Kidney (tissue), 13 donors: ENCODE measurements at regions not wholly inside any gene's neighbourhood (a gene's known extent, or its start where the extent isn't known, plus 50 kb on each side); places are given as distances from the start of the nearest gene placed in this dataset.

Experiments
- DNase-seq, 5 donors: peaks; one replicate each; pipeline ENCODE4 v3.0.0-alpha.2; 2013 to 2020
- FAIRE-seq: peaks from 2 replicates; lab custom pipeline; 2012; peaks lifted over from hg19 to GRCh38; lab: Jason Lieb, UNC
- H3K27ac ChIP-seq, 2 donors: one replicate each; pipeline ENCODE4 v1.7.0; 2013; ENCODE audit warnings: low read depth in 2 of 2, low read length in 2 of 2, inconsistent platforms in 1 of 2
- H3K27me3 ChIP-seq: one replicate; pipeline ENCODE4 v1.7.1; 2013; ENCODE audit warnings: low read length, inconsistent platforms; ENCODE audit not compliant: control insufficient read depth, insufficient read depth
- H3K36me3 ChIP-seq, 3 donors: one replicate each; pipeline versions ENCODE4 v1.7.0 to v1.7.1; 2013; ENCODE audit warnings: low read length in 3 of 3, control low read depth in 1 of 3, inconsistent platforms in 1 of 3; ENCODE audit not compliant: insufficient read depth in 3 of 3, control insufficient read depth in 2 of 3
- H3K4me1 ChIP-seq, 3 donors: one replicate each; pipeline versions ENCODE4 v1.7.0 to v1.7.1; 2013; ENCODE audit warnings: low read length in 3 of 3, inconsistent platforms in 1 of 3, low read depth in 1 of 3; ENCODE audit not compliant: control insufficient read depth in 2 of 3, insufficient read depth in 2 of 3
- H3K4me3 ChIP-seq, 3 donors: one replicate each; pipeline versions ENCODE4 v1.7.0 to v1.8.1; 2013; ENCODE audit warnings: low read length in 3 of 3, control low read depth in 1 of 3, inconsistent platforms in 1 of 3
- H3K9ac ChIP-seq, 3 donors: one replicate each; pipeline versions ENCODE4 v1.7.0 to v1.7.1; 2013; ENCODE audit warnings: low read length in 3 of 3, control low read depth in 1 of 3, inconsistent platforms in 1 of 3
- H3K9me3 ChIP-seq, 3 donors: one replicate each; pipeline versions ENCODE4 v1.7.0 to v1.7.1; 2013; ENCODE audit warnings: low read length in 3 of 3, control low read depth in 1 of 3, inconsistent platforms in 1 of 3; ENCODE audit not compliant: control insufficient read depth in 2 of 3, insufficient read depth in 1 of 3
- CTCF ChIP-seq: IDR thresholded peaks from 3 replicates; pipeline ENCODE4 v1.5.1; 2012; ENCODE audit warnings: mild to moderate bottlenecking, moderate library complexity, borderline replicate concordance; ENCODE audit not compliant: insufficient read depth; ENCODE audit errors: extremely low read depth
- intact Hi-C: fragments of 100-400 bp; cut with DNase I; formaldehyde crosslinking; loops from one replicate; pipeline ENCODE4 v1.11.1; 2022
- donor health status: control.
- donor health status: control.
- donor health status: control.
- donor health status: control.
- donor health status: control.
- donor health status: DM: yes; HTN: yes; CAD: no.
- donor health status: Normal renal cell carcinoma (clear cell type).

GRCh38 chr3:162547321-162547720 lies 1050.7 kb downstream of the OTOL1 start:
- DNase-seq = no peak
- Histone ChIP-seq H3K4me3 (no peak overlapping the region), H3K36me3 (no peaks in the 10 kb centered on the region), H3K27ac (no peak overlapping the region), H3K4me1 (no peaks in the 10 kb centered on the region), H3K27me3 (no peaks in the 10 kb centered on the region), H3K9ac (no peak overlapping the region), H3K9me3 (no peaks in the 10 kb centered on the region)
- no peak for TF ChIP-seq CTCF
- no peak for FAIRE-seq
- intact Hi-C loops = no loop called here

- TF ChIP-seq CTCF = no peak
- intact Hi-C loops = no loop called here
- no peak overlapping the region for H3K4me3 ChIP-seq
- no peak overlapping the region for H3K27ac ChIP-seq
- H3K4me1 ChIP-seq = no peaks in the 10 kb centered on the region
- H3K9me3 ChIP-seq = no peaks in the 10 kb centered on the region
- DNase-seq (peak in 2 of 5 donors; percentile 26 to 62), FAIRE-seq (no peak)
- no peaks in the 10 kb centered on the region for H3K27me3 ChIP-seq
- H3K9ac ChIP-seq = no peak overlapping the region
- no peaks in the 10 kb centered on the region for H3K36me3 ChIP-seq
Measured at GRCh38 chr3:162555761-162556160, 1059.2 kb downstream of the OTOL1 start.

- DNase-seq (no peak), FAIRE-seq (no peak)
- no peak overlapping the region for H3K9ac ChIP-seq
- H3K27ac ChIP-seq = no peak overlapping the region
- H3K36me3 ChIP-seq = no peaks in the 10 kb centered on the region
- H3K4me1 ChIP-seq = no peaks in the 10 kb centered on the region
- no peaks in the 10 kb centered on the region for H3K27me3 ChIP-seq
- no peak overlapping the region for H3K4me3 ChIP-seq
- no peaks in the 10 kb centered on the region for H3K9me3 ChIP-seq
- intact Hi-C loops = no loop called here
- no peak for TF ChIP-seq CTCF
Measured at GRCh38 chr3:162558016-162558415, 1061.4 kb downstream of the OTOL1 start.

GRCh38 chr3:162568706-162569105 lies 1072.1 kb downstream of the OTOL1 start:
- DNase-seq = no peak
- Histone ChIP-seq H3K9ac (no peak overlapping the region), H3K4me3 (no peak overlapping the region), H3K36me3 (no peaks in the 10 kb centered on the region), H3K9me3 (no peaks in the 10 kb centered on the region), H3K27ac (no peak overlapping the region), H3K27me3 (no peaks in the 10 kb centered on the region), H3K4me1 (no peaks in the 10 kb centered on the region)
- no peak for FAIRE-seq
- intact Hi-C loops = no loop called here
- TF ChIP-seq CTCF = no peak
